Endothelial cell (in vitro differentiated cells): ENCODE measurements at regions not wholly inside any gene's neighbourhood (a gene's known extent, or its start where the extent isn't known, plus 50 kb on each side); places are given as distances from the start of the nearest gene placed in this dataset.

ENCODE experiments used
- DNase-seq: peaks from one replicate; pipeline ENCODE4 v3.0.0; 2021; ENCODE audit warnings: low spot score
- H3K27ac Mint-ChIP-seq: one replicate; pipeline ENCODE4 v1.8.0; 2021; ENCODE audit warnings: mixed read lengths, inconsistent platforms; ENCODE audit not compliant: unreplicated experiment
- H3K27me3 Mint-ChIP-seq: one replicate; pipeline ENCODE4 v1.8.0; 2021; ENCODE audit warnings: mild to moderate bottlenecking, moderate library complexity, mixed read lengths, inconsistent platforms; ENCODE audit not compliant: unreplicated experiment
- H3K36me3 Mint-ChIP-seq: one replicate; pipeline ENCODE4 v1.8.0; 2021; ENCODE audit warnings: mild to moderate bottlenecking, low read depth, mixed read lengths, inconsistent platforms; ENCODE audit not compliant: unreplicated experiment
- H3K4me1 Mint-ChIP-seq: one replicate; pipeline ENCODE4 v1.8.0; 2021; ENCODE audit warnings: mild to moderate bottlenecking, mixed read lengths, inconsistent platforms; ENCODE audit not compliant: unreplicated experiment
- H3K4me3 Mint-ChIP-seq: one replicate; pipeline ENCODE4 v1.8.0; 2021; ENCODE audit warnings: mild to moderate bottlenecking, mixed read lengths, inconsistent platforms; ENCODE audit not compliant: unreplicated experiment
- H3K9me3 Mint-ChIP-seq: one replicate; pipeline ENCODE4 v1.8.0; 2021; ENCODE audit warnings: mixed read lengths, inconsistent platforms; ENCODE audit not compliant: unreplicated experiment
- CTCF ChIP-seq: fragments of 200-600 bp; sonication (generic); IDR thresholded peaks from one replicate; pipeline ENCODE4 v1.5.0; 2021; ENCODE audit warnings: antibody characterized with exemption; ENCODE audit not compliant: unreplicated experiment

- H3K27ac Mint-ChIP-seq, result no peak overlapping the region
- H3K4me1 Mint-ChIP-seq, result no peaks in the 10 kb centered on the region
- H3K4me3 Mint-ChIP-seq, result no peak overlapping the region
- no peak for DNase-seq
- H3K36me3 Mint-ChIP-seq, result no peaks in the 10 kb centered on the region
- TF ChIP-seq CTCF, result no peak
- H3K9me3 Mint-ChIP-seq, result no peaks in the 10 kb centered on the region
- H3K27me3 Mint-ChIP-seq, result peaks cover 1% of the 10 kb centered on the region
Observed at GRCh38 chr3:72542781-72543180, 305.5 kb downstream of the SHQ1 start.

GRCh38 chr3:72539856-72540255, 308.4 kb downstream of the SHQ1 start:
- Mint-ChIP-seq H3K27ac (no peak overlapping the region), H3K4me3 (no peak overlapping the region), H3K4me1 (no peaks in the 10 kb centered on the region), H3K27me3 (peaks cover 3% of the 10 kb centered on the region), H3K9me3 (no peaks in the 10 kb centered on the region), H3K36me3 (no peaks in the 10 kb centered on the region)
- DNase-seq, result no peak
- no peak for TF ChIP-seq CTCF

- Mint-ChIP-seq H3K27me3 (peaks cover 7% of the 10 kb centered on the region), H3K4me3 (no peak overlapping the region), H3K36me3 (peaks cover 4% of the 10 kb centered on the region), H3K4me1 (peaks cover 8% of the 10 kb centered on the region), H3K27ac (no peak overlapping the region), H3K9me3 (no peaks in the 10 kb centered on the region)
- no peak for TF ChIP-seq CTCF
- DNase-seq, result no peak
Observed at GRCh38 chr3:72538070-72538745, 310.0 kb downstream of the SHQ1 start.

- Mint-ChIP-seq H3K9me3 (no peaks in the 10 kb centered on the region), H3K4me3 (no peak overlapping the region), H3K36me3 (peaks cover 4% of the 10 kb centered on the region), H3K27ac (no peak overlapping the region), H3K4me1 (peaks cover 8% of the 10 kb centered on the region), H3K27me3 (peaks cover 9% of the 10 kb centered on the region)
- no peak for DNase-seq
- TF ChIP-seq CTCF, result no peak
Observed at GRCh38 chr3:72537448-72537847, 310.8 kb downstream of the SHQ1 start.

- H3K27ac Mint-ChIP-seq, result no peak overlapping the region
- peaks cover 4% of the 10 kb centered on the region for H3K36me3 Mint-ChIP-seq
- H3K27me3 Mint-ChIP-seq, result peaks cover 11% of the 10 kb centered on the region
- DNase-seq, result no peak
- H3K4me1 Mint-ChIP-seq, result peaks cover 8% of the 10 kb centered on the region
- H3K9me3 Mint-ChIP-seq, result no peaks in the 10 kb centered on the region
- TF ChIP-seq CTCF, result no peak
- no peak overlapping the region for H3K4me3 Mint-ChIP-seq
Observed at GRCh38 chr3:72536878-72537267, 311.4 kb downstream of the SHQ1 start.
